HCT116 (cell line): ENCODE measurements at regions not wholly inside any gene's neighbourhood (a gene's known extent, or its start where the extent isn't known, plus 50 kb on each side); places are given as distances from the start of the nearest gene placed in this dataset.

Experiments
- ATAC-seq: fragments of 200-7000 bp; cut with Tn5 transposase; 2 replicates; pipeline ENCODE4 v1.9.1; 2020; ENCODE audit warnings: mild to moderate bottlenecking, moderate library complexity
- BruUV-seq: library from RNA; stranded (reverse); fragments of 400-500 nt; replicated peaks from 2 replicates; lab custom pipeline; 2021; lab: Mats Ljungman, UMichigan
- CTCF ChIA-PET: fragments of 300-600 bp; sonication (Branson Sonifier 250); formaldehyde crosslinking; loops from one replicate; lab custom pipeline; 2021; ENCODE audit warnings: antibody characterized with exemption; lab: Charles Lee
- POLR2A ChIA-PET: fragments of 300-600, 350-600 bp; sonication (Branson Sonifier 250); formaldehyde crosslinking; loops from one replicate; lab custom pipeline; 2021; ENCODE audit warnings: antibody characterized with exemption; lab: Charles Lee
- RAD21 ChIA-PET, 2 experiments: fragments of 300-600 bp; sonication (Branson Sonifier 250); formaldehyde crosslinking; loops; one replicate each; lab custom pipeline; 2023; ENCODE audit warnings: low total read pairs in 2 of 2; ENCODE audit not compliant: uncharacterized antibody in 2 of 2, unreplicated experiment in 2 of 2, low non-redundant PET in 1 of 2; lab: Charles Lee
- DNase-seq: peaks from one replicate; pipeline ENCODE4 v3.0.0-alpha.2; 2010; ENCODE audit warnings: low read depth, low spot score
- H2AFZ ChIP-seq: fragments of 200-600 bp; shearing (Covaris generic), sonication (generic); 2 replicates; pipeline ENCODE4 v1.6.1; 2017; ENCODE audit warnings: low read depth, mixed run types, mixed read lengths, antibody characterized with exemption, low read length; ENCODE audit not compliant: poor library complexity, severe bottlenecking
- H3K27ac ChIP-seq: 2 replicates; pipeline ENCODE4 v1.5.1; 2012; ENCODE audit warnings: low read depth, low read length
- H3K27me3 ChIP-seq: fragments of 200-600 bp; sonication (generic); 2 replicates; pipeline ENCODE4 v1.6.1; 2016; ENCODE audit warnings: mixed run types, low read length, mixed read lengths; ENCODE audit not compliant: insufficient read depth
- H3K36me3 ChIP-seq, 2 experiments: fragments of 200-500 bp in 1 of 2; fragments of 200-600 bp in 1 of 2; sonication (Bioruptor generic) in 1 of 2; sonication (generic) in 1 of 2; 2 replicates each; pipeline versions ENCODE4 v1.5.1 to v1.6.1; 2014 to 2016; ENCODE audit warnings: low read length in 2 of 2, inconsistent platforms in 1 of 2, mixed read lengths in 1 of 2, mixed run types in 1 of 2; ENCODE audit not compliant: insufficient read depth in 2 of 2, control insufficient read depth in 1 of 2
- H3K4me1 ChIP-seq, 2 experiments: fragments of 200-600 bp in 1 of 2; sonication (generic) in 1 of 2; 2 replicates each; pipeline versions ENCODE4 v1.5.1 to v1.6.1; 2012 to 2017; ENCODE audit warnings: low read length in 2 of 2, inconsistent platforms in 1 of 2, mild to moderate bottlenecking in 1 of 2, mixed read lengths in 1 of 2, mixed run types in 1 of 2, moderate library complexity in 1 of 2; ENCODE audit not compliant: insufficient read depth in 2 of 2, control insufficient read depth in 1 of 2
- H3K4me2 ChIP-seq: fragments of 200-600 bp; sonication (generic); 2 replicates; pipeline ENCODE4 v1.6.1; 2017; ENCODE audit warnings: mixed run types, low read length, mixed read lengths
- H3K4me3 ChIP-seq, 2 experiments: fragments of 200-600 bp in 1 of 2; sonication (generic) in 1 of 2; replicated peaks in 1 of 2; 2 replicates each; pipeline ENCODE4 v1.5.1; 2011 to 2016; ENCODE audit warnings: low read length in 2 of 2, control low read depth in 1 of 2, low read depth in 1 of 2, mild to moderate bottlenecking in 1 of 2, mixed read lengths in 1 of 2, mixed run types in 1 of 2
- H3K79me2 ChIP-seq: fragments of 200-600 bp; sonication (generic); 2 replicates; pipeline ENCODE4 v1.6.1; 2017; ENCODE audit warnings: mild to moderate bottlenecking, mixed run types, low read length, moderate library complexity, mixed read lengths; ENCODE audit not compliant: insufficient read depth
- H3K9ac ChIP-seq: fragments of 200-600 bp; sonication (generic); 2 replicates; pipeline ENCODE4 v1.6.1; 2016; ENCODE audit warnings: low read length, mixed read lengths
- H3K9me2 ChIP-seq: fragments of 200-600 bp; sonication (generic), shearing (Covaris generic); 2 replicates; pipeline ENCODE4 v1.6.1; 2017; ENCODE audit warnings: mixed run types, mild to moderate bottlenecking, moderate library complexity; ENCODE audit not compliant: insufficient read depth
- H3K9me3 ChIP-seq, 2 experiments: fragments of 200-500 bp in 1 of 2; fragments of 200-600 bp in 1 of 2; sonication (Bioruptor generic) in 1 of 2; sonication (generic) in 1 of 2; 2 replicates each; pipeline ENCODE4 v1.6.1; 2014 to 2017; ENCODE audit warnings: low read length in 2 of 2, mixed read lengths in 2 of 2, inconsistent platforms in 1 of 2, low read depth in 1 of 2, mild to moderate bottlenecking in 1 of 2, mixed run types in 1 of 2, moderate library complexity in 1 of 2; ENCODE audit not compliant: control insufficient read depth in 1 of 2, insufficient read depth in 1 of 2
- H4K20me1 ChIP-seq: fragments of 200-600 bp; sonication (generic), shearing (Covaris generic); 2 replicates; pipeline ENCODE4 v1.6.1; 2017; ENCODE audit warnings: mixed run types, mild to moderate bottlenecking, moderate library complexity; ENCODE audit not compliant: insufficient read depth
- CBX3 ChIP-seq: IDR thresholded peaks from 2 replicates; pipeline ENCODE4 v1.6.1; 2012; ENCODE audit warnings: low read depth
- CEBPB ChIP-seq: IDR thresholded peaks from 2 replicates; pipeline ENCODE4 v1.6.1; 2012; ENCODE audit warnings: low read depth
- ELF1 ChIP-seq: IDR thresholded peaks from 2 replicates; pipeline ENCODE4 v1.6.1; 2012; ENCODE audit warnings: low read depth, borderline replicate concordance
- EZH2phosphoT487 ChIP-seq: fragments of 200-600 bp; IDR thresholded peaks from 2 replicates; pipeline ENCODE4 v1.6.1; 2018; ENCODE audit warnings: antibody characterized with exemption, borderline replicate concordance
- FOSL1 ChIP-seq: IDR thresholded peaks from 2 replicates; pipeline ENCODE4 v1.6.1; 2012; ENCODE audit warnings: low read depth
- JUND ChIP-seq: IDR thresholded peaks from 2 replicates; pipeline ENCODE4 v1.6.1; 2012
- POLR2AphosphoS5 ChIP-seq: IDR thresholded peaks from 2 replicates; pipeline ENCODE4 v1.6.1; 2011; ENCODE audit warnings: mild to moderate bottlenecking, low read depth, low read length, moderate library complexity
- SIN3A ChIP-seq: IDR thresholded peaks from 2 replicates; pipeline ENCODE4 v1.6.1; 2012; ENCODE audit warnings: low read depth
- SP1 ChIP-seq: IDR thresholded peaks from 2 replicates; pipeline ENCODE4 v1.6.1; 2012; ENCODE audit warnings: low read depth
- TCF7L2 ChIP-seq: IDR thresholded peaks from 2 replicates; pipeline ENCODE4 v1.7.0; 2011; ENCODE audit warnings: borderline replicate concordance, inconsistent platforms; ENCODE audit not compliant: insufficient read depth, insufficient read length; ENCODE audit errors: extremely low read depth
- ZFX ChIP-seq: fragments of 450-650 bp; IDR thresholded peaks from 2 replicates; pipeline ENCODE4 v1.6.1; 2017
- ZNF274 ChIP-seq: fragments of 200-500 bp; sonication (Bioruptor generic); IDR thresholded peaks from 2 replicates; pipeline ENCODE4 v1.6.1; 2014; ENCODE audit warnings: mild to moderate bottlenecking, low read depth, low read length, inconsistent platforms
- intact Hi-C: fragments of 100-400 bp; cut with micrococcal nuclease; formaldehyde crosslinking; loops from 2 replicates; pipeline ENCODE4 v1.10.0; 2022
- TF ChIP-seq, protein P1 (sequence below): IDR thresholded peaks from 2 replicates; pipeline ENCODE4 v1.6.1; 2012
- TF ChIP-seq, protein P2 (sequence below): IDR thresholded peaks from 2 replicates; pipeline ENCODE4 v1.6.1; 2011; ENCODE audit warnings: mild to moderate bottlenecking, low read length, moderate library complexity; ENCODE audit not compliant: insufficient replicate concordance; ENCODE audit errors: extremely low read depth
- TF ChIP-seq, protein P3 (sequence below), 3 experiments: fragments of 200-600 bp in 1 of 3; sonication (generic) in 1 of 3; IDR thresholded peaks in 2 of 3; conservative IDR thresholded peaks in 1 of 3; 2 replicates each; pipeline ENCODE4 v1.5.1; 2012 to 2017; ENCODE audit warnings: low read depth in 2 of 3, low read length in 2 of 3, antibody characterized with exemption in 1 of 3, borderline replicate concordance in 1 of 3, control low read depth in 1 of 3, mild to moderate bottlenecking in 1 of 3, mixed read lengths in 1 of 3, mixed run types in 1 of 3, moderate library complexity in 1 of 3; ENCODE audit not compliant: insufficient read depth in 1 of 3

DNA sequence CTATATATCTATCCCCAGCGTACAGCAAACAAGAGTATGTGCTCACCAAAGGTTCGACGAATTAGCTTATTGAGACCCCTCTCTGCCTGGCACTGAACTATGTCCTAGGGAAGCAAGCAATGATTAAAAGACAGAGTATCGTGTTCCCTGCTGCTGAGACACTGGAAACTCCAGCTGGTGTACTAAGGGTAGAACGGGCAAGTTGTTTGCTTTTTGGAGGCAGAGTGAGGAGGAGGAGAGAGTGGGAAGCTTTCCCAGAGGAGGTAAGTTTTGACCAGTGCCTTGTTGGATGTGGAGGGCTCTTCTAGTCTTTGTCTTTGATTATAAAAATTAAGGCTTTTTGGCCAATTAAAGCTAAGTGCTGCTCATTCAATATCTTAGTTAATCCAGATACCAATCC lies 61.7 kb downstream of the PJA1 start:
- ChIA-PET RAD21 (no interaction called here), CTCF (interaction anchor here (0.9 kb wide), 1 partner anchor 275 kb away, joined by 3 read pairs; the partner anchor contains the start of gene EFNB1), POLR2A (no interaction called here)
- Histone ChIP-seq H3K79me2 (no peaks in the 10 kb centered on the region), H2AFZ (no peak overlapping the region), H3K4me3 (no peak overlapping the region), H3K9me2 (no peaks in the 10 kb centered on the region), H3K9ac (no peak overlapping the region), H3K36me3 (no peaks in the 10 kb centered on the region), H3K4me2 (no peak overlapping the region), H3K27me3 (no peaks in the 10 kb centered on the region), H3K27ac (no peak overlapping the region), H3K4me1 (peaks cover 0 to 9% of the 10 kb centered on the region in 2 experiments; a peak in 1 of 4 replicates), H3K9me3 (no peaks in the 10 kb centered on the region), H4K20me1 (no peaks in the 10 kb centered on the region)
- BruUV-seq, result no TSS peak
- ATAC-seq (no peak), DNase-seq (no peak)
- intact Hi-C loops, result no loop called here
- TF ChIP-seq, protein P1, sequence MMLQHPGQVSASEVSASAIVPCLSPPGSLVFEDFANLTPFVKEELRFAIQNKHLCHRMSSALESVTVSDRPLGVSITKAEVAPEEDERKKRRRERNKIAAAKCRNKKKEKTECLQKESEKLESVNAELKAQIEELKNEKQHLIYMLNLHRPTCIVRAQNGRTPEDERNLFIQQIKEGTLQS, result no peak
- TF ChIP-seq CEBPB (no peak), TCF7L2 (no peak), FOSL1 (no peak), CBX3 (no peak), JUND (no peak), ELF1 (no peak), POLR2AphosphoS5 (no peak), EZH2phosphoT487 (no peak), ZNF274 (no peak), ZFX (no peak), SIN3A (no peak), SP1 (no peak)
- TF ChIP-seq, protein P2, sequence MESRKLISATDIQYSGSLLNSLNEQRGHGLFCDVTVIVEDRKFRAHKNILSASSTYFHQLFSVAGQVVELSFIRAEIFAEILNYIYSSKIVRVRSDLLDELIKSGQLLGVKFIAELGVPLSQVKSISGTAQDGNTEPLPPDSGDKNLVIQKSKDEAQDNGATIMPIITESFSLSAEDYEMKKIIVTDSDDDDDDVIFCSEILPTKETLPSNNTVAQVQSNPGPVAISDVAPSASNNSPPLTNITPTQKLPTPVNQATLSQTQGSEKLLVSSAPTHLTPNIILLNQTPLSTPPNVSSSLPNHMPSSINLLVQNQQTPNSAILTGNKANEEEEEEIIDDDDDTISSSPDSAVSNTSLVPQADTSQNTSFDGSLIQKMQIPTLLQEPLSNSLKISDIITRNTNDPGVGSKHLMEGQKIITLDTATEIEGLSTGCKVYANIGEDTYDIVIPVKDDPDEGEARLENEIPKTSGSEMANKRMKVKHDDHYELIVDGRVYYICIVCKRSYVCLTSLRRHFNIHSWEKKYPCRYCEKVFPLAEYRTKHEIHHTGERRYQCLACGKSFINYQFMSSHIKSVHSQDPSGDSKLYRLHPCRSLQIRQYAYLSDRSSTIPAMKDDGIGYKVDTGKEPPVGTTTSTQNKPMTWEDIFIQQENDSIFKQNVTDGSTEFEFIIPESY, result no peak
- TF ChIP-seq, protein P3, sequence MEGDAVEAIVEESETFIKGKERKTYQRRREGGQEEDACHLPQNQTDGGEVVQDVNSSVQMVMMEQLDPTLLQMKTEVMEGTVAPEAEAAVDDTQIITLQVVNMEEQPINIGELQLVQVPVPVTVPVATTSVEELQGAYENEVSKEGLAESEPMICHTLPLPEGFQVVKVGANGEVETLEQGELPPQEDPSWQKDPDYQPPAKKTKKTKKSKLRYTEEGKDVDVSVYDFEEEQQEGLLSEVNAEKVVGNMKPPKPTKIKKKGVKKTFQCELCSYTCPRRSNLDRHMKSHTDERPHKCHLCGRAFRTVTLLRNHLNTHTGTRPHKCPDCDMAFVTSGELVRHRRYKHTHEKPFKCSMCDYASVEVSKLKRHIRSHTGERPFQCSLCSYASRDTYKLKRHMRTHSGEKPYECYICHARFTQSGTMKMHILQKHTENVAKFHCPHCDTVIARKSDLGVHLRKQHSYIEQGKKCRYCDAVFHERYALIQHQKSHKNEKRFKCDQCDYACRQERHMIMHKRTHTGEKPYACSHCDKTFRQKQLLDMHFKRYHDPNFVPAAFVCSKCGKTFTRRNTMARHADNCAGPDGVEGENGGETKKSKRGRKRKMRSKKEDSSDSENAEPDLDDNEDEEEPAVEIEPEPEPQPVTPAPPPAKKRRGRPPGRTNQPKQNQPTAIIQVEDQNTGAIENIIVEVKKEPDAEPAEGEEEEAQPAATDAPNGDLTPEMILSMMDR (IDR thresholded peaks at IDR 0.05 in 2 of 3, conservative IDR thresholded peaks at IDR 0.05 in 1 of 3; ENCODE audit: borderline replicate concordance in 1 of 3, insufficient read depth in 1 of 3, low read depth in 2 of 3, low read length in 2 of 3), result no peak
